Neural cell (in vitro differentiated cells): ENCODE measurements at regions not wholly inside any gene's neighbourhood (a gene's known extent, or its start where the extent isn't known, plus 50 kb on each side); places are given as distances from the start of the nearest gene placed in this dataset.

Experiments used
- H2AFZ ChIP-seq: fragments of 200-600, 300-800 bp; sonication (generic), shearing (Covaris generic); 2 replicates; pipeline ENCODE4 v1.6.0; 2014; ENCODE audit warnings: low read depth, mild to moderate bottlenecking, antibody characterized with exemption, low read length, moderate library complexity
- H3F3A ChIP-seq: fragments of 200-600 bp; shearing (Covaris generic); 2 replicates; pipeline ENCODE4 v1.6.1; 2016; ENCODE audit warnings: mild to moderate bottlenecking, moderate library complexity, mixed read lengths, antibody characterized with exemption, low read length; ENCODE audit not compliant: insufficient read depth, poor library complexity, severe bottlenecking
- H3K27ac ChIP-seq: fragments of 200-600, 300-800 bp; sonication (generic), shearing (Covaris generic); 2 replicates; pipeline ENCODE4 v1.5.1; 2014; ENCODE audit warnings: mild to moderate bottlenecking, low read length, moderate library complexity
- H3K27me3 ChIP-seq: fragments of 300-800, 200-600 bp; sonication (generic), shearing (Covaris generic); 2 replicates; pipeline ENCODE4 v1.6.0; 2014; ENCODE audit warnings: mild to moderate bottlenecking, low read depth, low read length, moderate library complexity; ENCODE audit not compliant: insufficient read depth
- H3K36me3 ChIP-seq: fragments of 300-800, 200-600 bp; sonication (generic), shearing (Covaris generic); 2 replicates; pipeline ENCODE4 v1.5.1; 2014; ENCODE audit warnings: mild to moderate bottlenecking, antibody characterized with exemption, low read length, moderate library complexity; ENCODE audit not compliant: insufficient read depth
- H3K4me2 ChIP-seq: fragments of 300-800, 200-600 bp; sonication (generic), shearing (Covaris generic); 2 replicates; pipeline ENCODE4 v1.6.0; 2014; ENCODE audit warnings: mild to moderate bottlenecking, low read length
- H3K4me3 ChIP-seq: fragments of 300-800, 200-600 bp; sonication (generic), shearing (Covaris generic); 2 replicates; pipeline ENCODE4 v1.5.1; 2014; ENCODE audit warnings: mild to moderate bottlenecking, low read length, moderate library complexity
- H3K79me2 ChIP-seq: fragments of 200-600 bp; shearing (Covaris generic); replicated peaks from 2 replicates; pipeline ENCODE4 v1.6.0; 2014; ENCODE audit warnings: mild to moderate bottlenecking, low read length, moderate library complexity; ENCODE audit not compliant: insufficient read depth
- H3K9ac ChIP-seq: fragments of 300-800, 200-600 bp; sonication (generic), shearing (Covaris generic); 2 replicates; pipeline ENCODE4 v1.6.1; 2016; ENCODE audit warnings: mild to moderate bottlenecking, low read length, mixed read lengths
- H3K9me2 ChIP-seq: fragments of 200-600 bp; shearing (Covaris generic); 2 replicates; pipeline ENCODE4 v1.6.1; 2016; ENCODE audit warnings: mild to moderate bottlenecking, low read length, mixed read lengths; ENCODE audit not compliant: insufficient read depth
- H3K9me3 ChIP-seq: fragments of 200-600, 300-800 bp; sonication (generic), shearing (Covaris generic); 2 replicates; pipeline ENCODE4 v1.6.1; 2016; ENCODE audit warnings: mild to moderate bottlenecking, mixed run types, low read length, moderate library complexity, mixed read lengths
- H4K20me1 ChIP-seq: fragments of 200-600 bp; shearing (Covaris generic); 2 replicates; pipeline ENCODE4 v1.6.1; 2016; ENCODE audit warnings: mild to moderate bottlenecking, mixed run types; ENCODE audit not compliant: insufficient read depth
- EP300 ChIP-seq: fragments of 450-650 bp; conservative IDR thresholded peaks from 2 replicates; pipeline ENCODE4 v1.6.1; 2014; ENCODE audit warnings: antibody characterized with exemption, mild to moderate bottlenecking, moderate library complexity; ENCODE audit not compliant: poor library complexity, severe bottlenecking
- EZH2 ChIP-seq: fragments of 200-600, 300-800 bp; shearing (Covaris generic), sonication (generic); IDR thresholded peaks from 2 replicates; pipeline ENCODE4 v1.6.1; 2014; ENCODE audit warnings: antibody characterized with exemption, low read length, borderline replicate concordance, mild to moderate bottlenecking; ENCODE audit not compliant: insufficient read depth, poor library complexity, severe bottlenecking
- MXI1 ChIP-seq: fragments of 450-650 bp; conservative IDR thresholded peaks from 2 replicates; pipeline ENCODE4 v1.6.1; 2014; ENCODE audit warnings: antibody characterized with exemption, mild to moderate bottlenecking; ENCODE audit not compliant: poor library complexity, severe bottlenecking
- POLR2AphosphoS5 ChIP-seq: IDR thresholded peaks from 2 replicates; pipeline ENCODE4 v1.6.1; 2012
- RAD21 ChIP-seq: fragments of 450-650 bp; conservative IDR thresholded peaks from 2 replicates; pipeline ENCODE4 v1.6.1; 2014; ENCODE audit warnings: antibody characterized with exemption, mild to moderate bottlenecking, moderate library complexity
- SMC3 ChIP-seq: fragments of 450-650 bp; conservative IDR thresholded peaks from 2 replicates; pipeline ENCODE4 v1.6.1; 2014; ENCODE audit warnings: antibody characterized with exemption, mild to moderate bottlenecking, moderate library complexity; ENCODE audit not compliant: poor library complexity
- TAF1 ChIP-seq: IDR thresholded peaks from 2 replicates; pipeline ENCODE4 v1.6.1; 2012; ENCODE audit warnings: low read depth
- TF ChIP-seq, protein P1 (sequence below): IDR thresholded peaks from 2 replicates; pipeline ENCODE4 v1.6.1; 2012; ENCODE audit warnings: borderline replicate concordance
- TF ChIP-seq, protein P2 (sequence below): fragments of 450-650 bp; IDR thresholded peaks from 2 replicates; pipeline ENCODE4 v1.5.1; 2014; ENCODE audit warnings: antibody characterized with exemption, mild to moderate bottlenecking, moderate library complexity; ENCODE audit not compliant: poor library complexity, severe bottlenecking

DNA sequence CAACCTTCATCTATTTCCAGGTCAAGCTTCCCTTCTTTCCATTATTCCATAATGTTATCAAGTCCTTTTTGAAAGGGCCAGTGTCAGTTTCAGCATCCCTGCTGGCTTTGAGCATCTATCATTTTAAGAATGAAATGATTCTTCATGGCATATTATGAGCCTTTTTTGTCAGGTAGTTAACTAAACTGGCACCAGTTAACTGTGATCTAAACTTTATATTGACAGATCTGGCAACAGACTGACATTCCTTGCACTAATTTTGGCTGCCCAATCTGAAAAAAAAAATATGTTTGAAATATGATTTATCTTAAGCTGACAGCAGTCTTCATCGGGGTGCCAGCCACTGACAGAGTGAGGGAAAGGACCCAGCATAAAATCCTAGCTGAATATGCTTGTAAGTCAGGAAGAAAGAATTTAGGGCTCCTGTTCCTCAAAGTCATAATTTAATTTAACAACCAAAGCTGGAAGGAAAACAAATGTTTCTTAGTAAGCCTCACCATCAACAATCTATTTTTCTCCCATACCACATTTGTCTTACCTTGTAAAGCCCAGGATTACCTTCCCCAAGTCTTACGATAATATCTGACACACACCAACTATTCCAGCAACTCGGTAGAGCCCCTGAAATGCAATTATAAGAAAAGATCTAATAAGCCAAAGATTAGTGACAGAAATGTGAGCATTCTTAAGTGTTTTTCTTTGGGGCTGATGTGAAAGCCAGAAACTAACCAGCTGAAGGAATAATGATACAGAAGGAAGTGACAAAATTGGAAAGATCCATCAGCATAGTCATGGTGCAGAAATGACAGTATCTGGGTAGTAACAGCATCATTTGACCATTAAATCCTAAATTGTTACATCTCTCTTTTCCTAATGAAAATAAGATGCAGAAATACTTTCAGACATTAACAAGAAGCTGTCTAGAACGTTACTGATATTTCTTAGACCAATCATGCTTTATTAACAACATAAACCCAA lies 228.1 kb downstream of the RBM43 start:
- no peaks in the 10 kb centered on the region for H3K9me3 ChIP-seq
- no peak overlapping the region for H3K4me2 ChIP-seq
- H2AFZ ChIP-seq = no peak overlapping the region
- H3K4me3 ChIP-seq = no peak overlapping the region
- H4K20me1 ChIP-seq = no peaks in the 10 kb centered on the region
- no peak overlapping the region for H3K9ac ChIP-seq
- no peaks in the 10 kb centered on the region for H3K36me3 ChIP-seq
- H3F3A ChIP-seq = no peaks in the 10 kb centered on the region
- H3K9me2 ChIP-seq = no peaks in the 10 kb centered on the region
- TF ChIP-seq SMC3 (no peak), POLR2AphosphoS5 (peak; percentile 44)
- H3K79me2 ChIP-seq = no peaks in the 10 kb centered on the region
- no peak overlapping the region for H3K27ac ChIP-seq
- no peaks in the 10 kb centered on the region for H3K27me3 ChIP-seq

DNA sequence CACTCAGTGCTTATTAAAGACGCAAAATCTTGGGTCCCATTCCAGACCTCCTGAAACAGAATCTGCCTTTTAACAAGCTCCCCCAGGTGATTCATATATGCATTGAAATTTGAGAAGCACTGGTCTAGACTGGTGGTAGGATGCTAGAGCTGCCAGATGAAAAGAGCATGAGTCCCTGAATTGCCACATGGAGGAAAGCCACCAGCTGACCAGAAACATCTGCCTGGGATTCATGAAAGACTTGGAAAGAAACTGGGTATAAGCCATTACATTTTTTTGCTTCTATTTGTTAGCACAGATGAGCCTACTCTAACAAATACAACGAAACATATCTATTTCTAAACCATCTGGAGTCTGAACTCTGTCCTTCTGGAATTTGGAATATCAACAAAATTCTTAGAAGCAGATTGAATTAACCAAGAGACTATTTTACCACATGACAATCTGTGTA lies 228.9 kb downstream of the RBM43 start:
- Histone ChIP-seq H4K20me1 (no peaks in the 10 kb centered on the region), H3K9ac (no peak overlapping the region)
- no peak for TF ChIP-seq EP300
- TF ChIP-seq POLR2AphosphoS5 = no peak
- no peak for TF ChIP-seq EZH2
- TF ChIP-seq, protein P1, sequence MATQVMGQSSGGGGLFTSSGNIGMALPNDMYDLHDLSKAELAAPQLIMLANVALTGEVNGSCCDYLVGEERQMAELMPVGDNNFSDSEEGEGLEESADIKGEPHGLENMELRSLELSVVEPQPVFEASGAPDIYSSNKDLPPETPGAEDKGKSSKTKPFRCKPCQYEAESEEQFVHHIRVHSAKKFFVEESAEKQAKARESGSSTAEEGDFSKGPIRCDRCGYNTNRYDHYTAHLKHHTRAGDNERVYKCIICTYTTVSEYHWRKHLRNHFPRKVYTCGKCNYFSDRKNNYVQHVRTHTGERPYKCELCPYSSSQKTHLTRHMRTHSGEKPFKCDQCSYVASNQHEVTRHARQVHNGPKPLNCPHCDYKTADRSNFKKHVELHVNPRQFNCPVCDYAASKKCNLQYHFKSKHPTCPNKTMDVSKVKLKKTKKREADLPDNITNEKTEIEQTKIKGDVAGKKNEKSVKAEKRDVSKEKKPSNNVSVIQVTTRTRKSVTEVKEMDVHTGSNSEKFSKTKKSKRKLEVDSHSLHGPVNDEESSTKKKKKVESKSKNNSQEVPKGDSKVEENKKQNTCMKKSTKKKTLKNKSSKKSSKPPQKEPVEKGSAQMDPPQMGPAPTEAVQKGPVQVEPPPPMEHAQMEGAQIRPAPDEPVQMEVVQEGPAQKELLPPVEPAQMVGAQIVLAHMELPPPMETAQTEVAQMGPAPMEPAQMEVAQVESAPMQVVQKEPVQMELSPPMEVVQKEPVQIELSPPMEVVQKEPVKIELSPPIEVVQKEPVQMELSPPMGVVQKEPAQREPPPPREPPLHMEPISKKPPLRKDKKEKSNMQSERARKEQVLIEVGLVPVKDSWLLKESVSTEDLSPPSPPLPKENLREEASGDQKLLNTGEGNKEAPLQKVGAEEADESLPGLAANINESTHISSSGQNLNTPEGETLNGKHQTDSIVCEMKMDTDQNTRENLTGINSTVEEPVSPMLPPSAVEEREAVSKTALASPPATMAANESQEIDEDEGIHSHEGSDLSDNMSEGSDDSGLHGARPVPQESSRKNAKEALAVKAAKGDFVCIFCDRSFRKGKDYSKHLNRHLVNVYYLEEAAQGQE = no peak
- TF ChIP-seq TAF1 = no peak
- TF ChIP-seq SMC3 = no peak
- no peak for TF ChIP-seq RAD21

DNA sequence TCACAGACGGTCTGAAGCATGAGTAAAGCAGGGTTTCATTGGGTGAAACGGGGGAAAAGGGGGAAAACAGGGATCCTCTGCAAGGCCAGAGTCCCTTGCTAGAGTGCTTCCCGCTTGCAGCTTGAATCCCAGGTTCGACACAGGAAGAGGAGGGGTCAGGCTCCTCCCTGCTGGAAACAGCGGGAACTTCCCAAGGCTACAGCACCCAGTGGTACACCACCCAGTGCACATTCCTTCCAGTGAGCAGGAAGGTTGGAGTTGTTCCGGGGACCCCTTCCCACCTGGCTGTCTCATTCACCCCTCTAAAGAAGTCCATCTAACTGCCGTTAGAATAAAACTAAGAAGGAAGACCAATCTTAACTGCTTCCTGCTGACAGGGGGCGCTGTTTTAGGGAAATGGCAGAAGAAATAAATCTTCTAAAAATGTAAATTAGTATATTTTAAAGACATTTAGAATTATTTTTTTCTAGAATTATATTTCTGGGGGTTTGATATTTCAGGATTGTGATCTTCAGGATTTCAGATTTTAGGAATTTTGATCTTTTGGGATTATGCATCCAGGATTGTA lies 230.9 kb downstream of the RBM43 start:
- Histone ChIP-seq H3K9me3 (no peaks in the 10 kb centered on the region), H3K9ac (no peak overlapping the region), H3K36me3 (no peaks in the 10 kb centered on the region), H3K4me2 (no peak overlapping the region), H3K79me2 (no peaks in the 10 kb centered on the region), H2AFZ (no peak overlapping the region), H3K27me3 (no peaks in the 10 kb centered on the region), H4K20me1 (no peaks in the 10 kb centered on the region), H3K9me2 (no peaks in the 10 kb centered on the region), H3K27ac (no peak overlapping the region), H3K4me3 (no peak overlapping the region), H3F3A (no peaks in the 10 kb centered on the region)
- TF ChIP-seq POLR2AphosphoS5 = no peak
- TF ChIP-seq, protein P2, sequence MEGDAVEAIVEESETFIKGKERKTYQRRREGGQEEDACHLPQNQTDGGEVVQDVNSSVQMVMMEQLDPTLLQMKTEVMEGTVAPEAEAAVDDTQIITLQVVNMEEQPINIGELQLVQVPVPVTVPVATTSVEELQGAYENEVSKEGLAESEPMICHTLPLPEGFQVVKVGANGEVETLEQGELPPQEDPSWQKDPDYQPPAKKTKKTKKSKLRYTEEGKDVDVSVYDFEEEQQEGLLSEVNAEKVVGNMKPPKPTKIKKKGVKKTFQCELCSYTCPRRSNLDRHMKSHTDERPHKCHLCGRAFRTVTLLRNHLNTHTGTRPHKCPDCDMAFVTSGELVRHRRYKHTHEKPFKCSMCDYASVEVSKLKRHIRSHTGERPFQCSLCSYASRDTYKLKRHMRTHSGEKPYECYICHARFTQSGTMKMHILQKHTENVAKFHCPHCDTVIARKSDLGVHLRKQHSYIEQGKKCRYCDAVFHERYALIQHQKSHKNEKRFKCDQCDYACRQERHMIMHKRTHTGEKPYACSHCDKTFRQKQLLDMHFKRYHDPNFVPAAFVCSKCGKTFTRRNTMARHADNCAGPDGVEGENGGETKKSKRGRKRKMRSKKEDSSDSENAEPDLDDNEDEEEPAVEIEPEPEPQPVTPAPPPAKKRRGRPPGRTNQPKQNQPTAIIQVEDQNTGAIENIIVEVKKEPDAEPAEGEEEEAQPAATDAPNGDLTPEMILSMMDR = no peak
- TF ChIP-seq RAD21 = no peak
- TF ChIP-seq EZH2 = no peak
- no peak for TF ChIP-seq SMC3
- TF ChIP-seq EP300 = no peak
- TF ChIP-seq, protein P1 = no peak
- TF ChIP-seq TAF1 = no peak
- no peak for TF ChIP-seq MXI1

More for the DNA sequence above, 228.9 kb downstream of the RBM43 start:
- Histone ChIP-seq H3F3A (no peaks in the 10 kb centered on the region), H3K4me3 (no peak overlapping the region), H3K27me3 (no peaks in the 10 kb centered on the region), H2AFZ (no peak overlapping the region), H3K79me2 (no peaks in the 10 kb centered on the region), H3K9me2 (no peaks in the 10 kb centered on the region), H3K36me3 (no peaks in the 10 kb centered on the region), H3K4me2 (no peak overlapping the region), H3K27ac (no peak overlapping the region), H3K9me3 (no peaks in the 10 kb centered on the region)
